ENCODE measurements at regions not wholly inside any gene's neighbourhood (a gene's known extent, or its start where the extent isn't known, plus 50 kb on each side); places are given as distances from the start of the nearest gene placed in this dataset.
"Not testable (repeated sequence)": the region's sequence is repeated elsewhere in the genome, so short reads cannot be mapped to it uniquely, and the experiment has no call there.

DNA sequence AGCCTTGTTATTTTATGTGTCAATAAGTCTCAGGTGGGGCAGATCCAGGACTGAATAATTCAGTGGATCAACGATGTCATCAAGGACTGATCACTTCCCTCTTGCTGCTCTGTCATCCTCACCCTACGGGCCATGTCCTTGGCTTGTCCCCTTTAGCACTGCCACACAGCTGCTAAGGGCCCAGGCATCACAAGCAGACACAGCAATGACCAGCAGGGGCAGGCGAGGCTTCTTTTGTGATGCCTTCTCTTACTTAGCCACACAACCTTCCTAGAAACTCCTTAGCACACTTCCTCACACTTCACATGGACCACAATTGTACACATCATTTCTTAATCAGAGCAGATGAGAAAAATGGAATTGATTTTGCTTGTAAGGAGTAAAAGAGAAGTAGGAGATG is 356.3 kb upstream of the SOX9 start:
- Histone ChIP-seq H3K27ac (ENCODE audit: low read depth, low read length) (no peak overlapping the region), H3K4me1 (ENCODE audit: insufficient read depth, low read length) (no peaks in the 10 kb centered on the region), H3K36me3 (ENCODE audit: insufficient read depth, low read length) (no peaks in the 10 kb centered on the region), H3K27me3 (ENCODE audit: insufficient read depth, low read length, poor library complexity, severe bottlenecking) (no peaks in the 10 kb centered on the region), H3K9me3 (ENCODE audit: low read length) (no peaks in the 10 kb centered on the region), H3K4me3 (ENCODE audit: low read length) (no peak overlapping the region)
- H3K9me3 Mint-ChIP-seq, result peaks cover 0 to 8% (median 4%) of the 10 kb centered on the region in 5 donors
- CTCF ChIA-PET, result no interaction called here
- no peaks in the 10 kb centered on the region for H3K27me3 Mint-ChIP-seq
- no peak overlapping the region for H3K4me3 Mint-ChIP-seq
- POLR2A ChIA-PET, result no interaction called here
- no peaks in the 10 kb centered on the region for H3K4me1 Mint-ChIP-seq
- H3K27ac Mint-ChIP-seq, result no peak overlapping the region
- no peaks in the 10 kb centered on the region for H3K36me3 Mint-ChIP-seq
- no peak for DNase-seq

DNA sequence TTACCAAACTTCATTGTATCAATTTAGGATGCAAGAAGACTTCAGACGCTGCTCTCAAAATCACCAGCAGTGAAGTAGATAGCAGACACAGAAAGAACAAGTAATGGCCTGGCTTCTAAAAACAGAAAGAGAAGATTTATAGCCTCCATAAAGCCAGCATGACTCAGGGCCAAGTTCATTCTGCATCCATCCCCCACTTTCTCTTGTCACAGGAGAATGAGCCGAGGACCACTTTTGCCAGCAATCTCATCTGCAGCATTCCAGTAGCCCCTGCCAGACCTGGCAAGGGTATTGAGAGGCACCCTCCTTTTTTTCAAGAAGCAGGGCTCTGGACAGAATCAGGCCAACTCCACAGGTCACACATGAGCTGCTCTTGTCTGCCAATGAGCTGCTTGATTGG is 355.4 kb upstream of the SOX9 start:
- no peaks in the 10 kb centered on the region for H3K4me1 Mint-ChIP-seq
- H3K27ac ChIP-seq (ENCODE audit: low read depth, low read length), result no peak overlapping the region
- H3K9me3 Mint-ChIP-seq, result peaks cover 0 to 8% (median 5%) of the 10 kb centered on the region in 5 donors
- H3K27me3 ChIP-seq (ENCODE audit: insufficient read depth, low read length, poor library complexity, severe bottlenecking), result no peaks in the 10 kb centered on the region
- no peaks in the 10 kb centered on the region for H3K36me3 ChIP-seq (ENCODE audit: insufficient read depth, low read length)
- H3K4me1 ChIP-seq (ENCODE audit: insufficient read depth, low read length), result no peaks in the 10 kb centered on the region
- H3K4me3 ChIP-seq (ENCODE audit: low read length), result no peak overlapping the region
- ChIA-PET POLR2A (no interaction called here), CTCF (no interaction called here)
- H3K27me3 Mint-ChIP-seq, result no peaks in the 10 kb centered on the region
- no peak for DNase-seq
- no peak overlapping the region for H3K4me3 Mint-ChIP-seq
- no peak overlapping the region for H3K27ac Mint-ChIP-seq
- H3K36me3 Mint-ChIP-seq, result no peaks in the 10 kb centered on the region
- H3K9me3 ChIP-seq (ENCODE audit: low read length), result no peaks in the 10 kb centered on the region

DNA sequence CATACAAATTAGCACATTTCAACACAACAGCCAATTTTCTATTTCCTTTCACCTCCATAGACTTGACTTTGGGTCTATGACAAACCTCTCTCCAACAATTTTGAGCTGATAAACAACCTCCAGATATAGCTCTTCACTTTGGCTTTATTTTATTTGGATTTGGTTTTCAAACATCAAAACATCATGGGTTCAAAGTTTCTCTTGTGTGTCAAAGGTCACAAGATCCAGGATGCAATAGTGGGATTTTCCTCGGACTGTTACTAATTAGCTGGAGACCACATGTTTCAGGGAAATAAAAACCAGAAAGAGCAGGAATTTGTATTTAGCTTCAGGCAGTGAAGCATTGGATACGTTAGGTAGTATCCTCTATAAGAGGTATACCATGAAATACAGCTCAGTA is 351.0 kb upstream of the SOX9 start:
- Mint-ChIP-seq H3K27ac (no peak overlapping the region), H3K4me3 (no peak overlapping the region), H3K27me3 (no peaks in the 10 kb centered on the region), H3K36me3 (no peaks in the 10 kb centered on the region), H3K4me1 (no peaks in the 10 kb centered on the region), H3K9me3 (peaks cover 2 to 16% (median 5%) of the 10 kb centered on the region in 5 donors)
- Histone ChIP-seq H3K9me3 (ENCODE audit: low read length) (no peaks in the 10 kb centered on the region), H3K4me3 (ENCODE audit: low read length) (no peak overlapping the region), H3K27ac (ENCODE audit: low read depth, low read length) (no peak overlapping the region), H3K36me3 (ENCODE audit: insufficient read depth, low read length) (no peaks in the 10 kb centered on the region), H3K27me3 (ENCODE audit: insufficient read depth, low read length, poor library complexity, severe bottlenecking) (no peaks in the 10 kb centered on the region), H3K4me1 (ENCODE audit: insufficient read depth, low read length) (no peaks in the 10 kb centered on the region)
- POLR2A ChIA-PET, result no interaction called here
- DNase-seq, result no peak
- CTCF ChIA-PET, result no interaction called here

DNA sequence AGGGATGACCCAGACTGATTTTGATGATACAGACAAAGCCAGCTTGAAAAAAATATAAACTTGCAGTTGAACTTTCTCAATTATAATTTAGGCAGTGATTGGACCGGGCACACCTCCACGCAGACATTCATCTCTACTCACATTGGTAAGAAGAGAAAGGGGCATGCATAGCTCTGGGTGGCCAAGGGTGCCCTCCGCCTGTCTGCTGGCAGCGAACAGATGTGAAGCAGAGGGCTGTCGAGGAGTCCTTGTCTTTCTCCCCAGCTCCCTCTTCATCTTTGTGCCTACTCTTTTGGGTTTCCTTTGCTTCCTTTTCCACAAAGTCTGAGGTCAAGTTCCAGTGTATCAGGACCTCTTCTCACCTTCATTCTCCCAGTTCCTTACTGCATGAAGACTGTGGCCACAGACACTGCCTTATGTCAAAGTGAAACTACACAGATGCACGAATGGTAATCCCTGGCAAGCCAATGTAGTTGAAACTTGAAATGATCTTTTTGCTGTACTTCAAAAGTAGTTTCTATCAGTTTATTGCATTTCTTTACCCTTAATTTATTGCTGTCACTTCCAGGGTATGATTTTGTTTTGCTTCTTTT is 343.7 kb upstream of the SOX9 start:
- Mint-ChIP-seq H3K4me1 (no peaks in the 10 kb centered on the region), H3K36me3 (no peaks in the 10 kb centered on the region), H3K4me3 (no peak overlapping the region), H3K27me3 (no peaks in the 10 kb centered on the region), H3K27ac (no peak overlapping the region), H3K9me3 (peaks cover 1 to 15% (median 5%) of the 10 kb centered on the region in 5 donors)
- Histone ChIP-seq H3K4me1 (ENCODE audit: insufficient read depth, low read length) (no peaks in the 10 kb centered on the region), H3K27ac (ENCODE audit: low read depth, low read length) (no peak overlapping the region), H3K27me3 (ENCODE audit: insufficient read depth, low read length, poor library complexity, severe bottlenecking) (no peaks in the 10 kb centered on the region), H3K9me3 (ENCODE audit: low read length) (no peaks in the 10 kb centered on the region), H3K4me3 (ENCODE audit: low read length) (no peak overlapping the region), H3K36me3 (ENCODE audit: insufficient read depth, low read length) (no peaks in the 10 kb centered on the region)
- ChIA-PET CTCF (no interaction called here), POLR2A (no interaction called here)
- no peak for DNase-seq

DNA sequence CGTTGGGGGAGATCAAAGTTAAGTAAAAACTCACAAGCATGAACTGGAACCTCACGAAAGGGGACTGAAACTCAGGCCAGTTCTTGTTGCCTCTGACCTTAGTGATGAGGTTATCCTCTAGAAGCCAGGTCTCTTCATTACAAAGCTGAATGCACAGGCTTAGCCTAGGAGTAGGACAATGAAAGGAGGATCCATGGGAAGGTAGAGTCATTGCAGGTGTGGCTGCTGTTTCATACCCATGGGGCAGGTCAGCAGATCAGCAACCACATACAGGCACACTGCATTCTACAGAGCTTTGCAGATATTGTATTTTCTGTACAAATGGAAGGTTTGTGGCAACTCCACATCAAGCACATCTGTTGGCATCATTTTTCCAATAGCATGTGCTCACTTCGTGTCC is 341.3 kb upstream of the SOX9 start:
- ChIA-PET CTCF (no interaction called here), POLR2A (no interaction called here)
- H3K27ac Mint-ChIP-seq, result no peak overlapping the region
- no peaks in the 10 kb centered on the region for H3K36me3 Mint-ChIP-seq
- H3K9me3 ChIP-seq (ENCODE audit: low read length), result no peaks in the 10 kb centered on the region
- H3K27me3 Mint-ChIP-seq, result no peaks in the 10 kb centered on the region
- no peaks in the 10 kb centered on the region for H3K4me1 ChIP-seq (ENCODE audit: insufficient read depth, low read length)
- H3K9me3 Mint-ChIP-seq, result peaks cover 0 to 5% (median 4%) of the 10 kb centered on the region in 5 donors
- no peak overlapping the region for H3K4me3 Mint-ChIP-seq
- DNase-seq, result no peak
- H3K4me1 Mint-ChIP-seq, result no peaks in the 10 kb centered on the region
- no peak overlapping the region for H3K4me3 ChIP-seq (ENCODE audit: low read length)
- no peaks in the 10 kb centered on the region for H3K27me3 ChIP-seq (ENCODE audit: insufficient read depth, low read length, poor library complexity, severe bottlenecking)
- H3K27ac ChIP-seq (ENCODE audit: low read depth, low read length), result no peak overlapping the region
- H3K36me3 ChIP-seq (ENCODE audit: insufficient read depth, low read length), result no peaks in the 10 kb centered on the region

DNA sequence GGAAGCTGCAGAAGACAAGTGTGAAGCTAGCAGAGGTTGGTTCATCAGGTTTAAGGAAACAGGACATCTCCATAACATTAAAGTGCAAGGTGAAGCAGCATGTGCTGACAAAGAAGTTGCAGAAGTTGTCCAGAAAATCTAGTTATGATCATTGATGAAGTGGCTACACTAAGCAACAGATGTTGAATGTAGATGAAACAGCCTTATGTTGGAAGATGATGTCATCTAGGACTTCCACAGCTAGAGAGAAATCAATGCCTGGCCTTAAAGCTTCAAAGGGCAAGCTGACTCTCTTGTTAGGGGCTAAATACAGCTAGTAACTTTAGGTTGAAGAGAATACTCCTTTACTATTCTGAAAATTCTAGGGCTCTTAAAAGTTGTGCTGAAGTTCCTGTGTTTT is 340.2 kb upstream of the SOX9 start:
- H3K36me3 ChIP-seq (ENCODE audit: insufficient read depth, low read length), result no peaks in the 10 kb centered on the region
- Mint-ChIP-seq H3K9me3 (peaks cover 0 to 10% (median 5%) of the 10 kb centered on the region in 5 donors), H3K36me3 (no peaks in the 10 kb centered on the region), H3K27ac (no peak overlapping the region), H3K4me3 (no peak overlapping the region), H3K27me3 (no peaks in the 10 kb centered on the region), H3K4me1 (no peaks in the 10 kb centered on the region)
- H3K27ac ChIP-seq (ENCODE audit: low read depth, low read length), result no peak overlapping the region
- POLR2A ChIA-PET, result no interaction called here
- H3K4me3 ChIP-seq (ENCODE audit: low read length), result no peak overlapping the region
- H3K9me3 ChIP-seq (ENCODE audit: low read length), result no peaks in the 10 kb centered on the region
- CTCF ChIA-PET, result no interaction called here
- no peak for DNase-seq
- H3K27me3 ChIP-seq (ENCODE audit: insufficient read depth, low read length, poor library complexity, severe bottlenecking), result no peaks in the 10 kb centered on the region
- H3K4me1 ChIP-seq (ENCODE audit: insufficient read depth, low read length), result no peaks in the 10 kb centered on the region

DNA sequence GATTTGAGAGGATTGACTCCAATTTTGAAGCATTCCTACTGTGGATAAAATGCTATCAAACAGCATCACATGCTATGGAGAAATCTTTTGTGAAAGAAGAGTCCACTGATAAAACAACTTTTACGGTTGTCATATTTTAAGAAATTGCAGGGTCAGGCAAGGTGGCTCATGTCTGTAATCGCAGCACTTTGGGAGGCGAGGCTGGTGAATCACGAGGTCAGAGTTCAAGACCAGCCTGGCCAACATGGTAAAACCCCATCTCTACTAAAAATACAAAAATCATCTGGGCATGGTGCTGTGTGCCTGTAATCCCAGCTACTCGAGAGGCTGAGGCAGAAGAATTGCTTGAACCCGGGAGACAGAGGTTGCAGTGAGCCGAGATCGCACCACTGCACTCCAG is 338.8 kb upstream of the SOX9 start:
- not testable (repeated sequence) for H3K36me3 ChIP-seq (ENCODE audit: insufficient read depth, low read length)

DNA sequence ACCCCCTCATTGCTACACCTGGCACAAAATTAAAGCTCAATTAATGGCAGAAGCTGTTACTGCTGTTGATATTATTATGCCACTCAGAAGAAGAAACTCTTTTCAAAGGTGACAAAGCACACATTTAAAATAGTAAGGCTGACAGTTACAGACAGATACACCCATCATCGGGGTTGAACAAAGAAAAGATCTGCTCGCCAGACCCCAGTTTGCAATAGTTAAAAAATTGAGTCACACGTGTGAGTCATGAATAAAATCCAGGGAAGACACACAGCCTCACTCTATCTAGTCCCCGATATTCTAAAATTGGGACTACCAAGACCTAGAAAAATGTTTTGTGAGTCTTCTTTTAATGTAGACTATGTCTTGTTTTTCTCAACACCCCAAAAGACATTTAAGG is 330.0 kb upstream of the SOX9 start:
- H3K27ac Mint-ChIP-seq, result no peak overlapping the region
- no peak overlapping the region for H3K4me3 Mint-ChIP-seq
- H3K9me3 Mint-ChIP-seq, result peaks cover 0 to 14% (median 5%) of the 10 kb centered on the region in 5 donors
- H3K4me1 ChIP-seq (ENCODE audit: insufficient read depth, low read length), result no peaks in the 10 kb centered on the region
- DNase-seq, result no peak
- no peaks in the 10 kb centered on the region for H3K27me3 ChIP-seq (ENCODE audit: insufficient read depth, low read length, poor library complexity, severe bottlenecking)
- ChIA-PET CTCF (no interaction called here), POLR2A (no interaction called here)
- no peaks in the 10 kb centered on the region for H3K4me1 Mint-ChIP-seq
- H3K36me3 Mint-ChIP-seq, result no peaks in the 10 kb centered on the region
- no peak overlapping the region for H3K4me3 ChIP-seq (ENCODE audit: low read length)
- no peak overlapping the region for H3K27ac ChIP-seq (ENCODE audit: low read depth, low read length)
- H3K9me3 ChIP-seq (ENCODE audit: low read length), result no peaks in the 10 kb centered on the region
- no peaks in the 10 kb centered on the region for H3K36me3 ChIP-seq (ENCODE audit: insufficient read depth, low read length)
- H3K27me3 Mint-ChIP-seq, result no peaks in the 10 kb centered on the region

More for the DNA sequence above, 338.8 kb upstream of the SOX9 start:
- H3K27me3 Mint-ChIP-seq; H3K9me3 ChIP-seq (ENCODE audit: low read length); H3K4me3 ChIP-seq (ENCODE audit: low read length); DNase-seq; H3K4me1 Mint-ChIP-seq; H3K27ac Mint-ChIP-seq; H3K4me1 ChIP-seq (ENCODE audit: insufficient read depth, low read length); H3K27ac ChIP-seq (ENCODE audit: low read depth, low read length); POLR2A ChIA-PET; H3K4me3 Mint-ChIP-seq; H3K27me3 ChIP-seq (ENCODE audit: insufficient read depth, low read length, poor library complexity, severe bottlenecking); H3K36me3 Mint-ChIP-seq; H3K9me3 Mint-ChIP-seq; CTCF ChIA-PET: not testable (repeated sequence)

DNA sequence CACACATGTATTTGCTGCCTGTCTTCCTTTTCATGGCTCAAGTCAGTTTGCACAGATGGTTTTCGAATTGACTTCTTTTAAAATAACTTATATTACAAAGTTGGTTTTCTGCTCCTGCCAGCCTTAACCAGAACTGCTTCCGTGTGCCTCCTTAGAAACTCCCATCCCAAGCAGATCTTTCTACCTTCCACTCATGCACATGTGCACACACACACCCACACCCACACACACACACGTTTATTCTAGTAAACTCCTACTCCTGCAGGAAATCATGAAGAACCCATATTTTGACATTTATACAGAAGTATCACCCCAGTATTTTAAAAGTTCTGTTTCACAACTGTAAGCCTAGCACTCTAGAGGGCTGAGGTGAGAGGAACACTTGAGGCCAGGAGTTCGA is 329.5 kb upstream of the SOX9 start:
- no peak for DNase-seq
- no peaks in the 10 kb centered on the region for H3K9me3 ChIP-seq (ENCODE audit: low read length)
- H3K27ac ChIP-seq (ENCODE audit: low read depth, low read length), result no peak overlapping the region
- no peaks in the 10 kb centered on the region for H3K4me1 ChIP-seq (ENCODE audit: insufficient read depth, low read length)
- ChIA-PET CTCF (no interaction called here), POLR2A (no interaction called here)
- H3K4me3 ChIP-seq (ENCODE audit: low read length), result no peak overlapping the region
- Mint-ChIP-seq H3K27ac (no peak overlapping the region), H3K9me3 (peaks cover 1 to 14% (median 2%) of the 10 kb centered on the region in 5 donors), H3K27me3 (no peaks in the 10 kb centered on the region), H3K4me3 (no peak overlapping the region), H3K36me3 (no peaks in the 10 kb centered on the region), H3K4me1 (no peaks in the 10 kb centered on the region)
- H3K27me3 ChIP-seq (ENCODE audit: insufficient read depth, low read length, poor library complexity, severe bottlenecking), result no peaks in the 10 kb centered on the region
- H3K36me3 ChIP-seq (ENCODE audit: insufficient read depth, low read length), result no peaks in the 10 kb centered on the region

All from CD8-positive, alpha-beta memory T cell (primary cell).